ENCODE measurements at regions not wholly inside any gene's neighbourhood (a gene's known extent, or its start where the extent isn't known, plus 50 kb on each side); places are given as distances from the start of the nearest gene placed in this dataset.
"Not testable (repeated sequence)": the region's sequence is repeated elsewhere in the genome, so short reads cannot be mapped to it uniquely, and the experiment has no call there.

DNA sequence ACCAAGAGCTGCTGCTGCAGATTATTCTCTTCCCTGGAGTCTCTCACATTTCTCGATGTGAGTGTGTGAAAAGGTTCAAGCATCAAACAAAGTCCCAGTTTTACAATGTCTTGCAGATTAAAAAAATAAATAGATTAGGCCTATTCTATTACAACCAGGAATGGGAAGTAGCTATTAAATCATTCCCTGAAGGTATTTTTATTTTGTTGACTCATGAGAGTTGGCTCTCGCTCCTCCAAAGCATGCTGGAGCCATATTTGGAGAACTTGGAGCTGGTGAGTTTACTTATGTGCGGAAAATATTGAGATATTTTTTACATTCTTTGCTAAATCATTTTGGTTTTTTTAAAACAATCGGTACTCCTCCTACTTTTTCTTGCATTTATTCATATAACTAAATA, 572.3 kb downstream of the ETNK1 start:
- no peak for DNase-seq

DNA sequence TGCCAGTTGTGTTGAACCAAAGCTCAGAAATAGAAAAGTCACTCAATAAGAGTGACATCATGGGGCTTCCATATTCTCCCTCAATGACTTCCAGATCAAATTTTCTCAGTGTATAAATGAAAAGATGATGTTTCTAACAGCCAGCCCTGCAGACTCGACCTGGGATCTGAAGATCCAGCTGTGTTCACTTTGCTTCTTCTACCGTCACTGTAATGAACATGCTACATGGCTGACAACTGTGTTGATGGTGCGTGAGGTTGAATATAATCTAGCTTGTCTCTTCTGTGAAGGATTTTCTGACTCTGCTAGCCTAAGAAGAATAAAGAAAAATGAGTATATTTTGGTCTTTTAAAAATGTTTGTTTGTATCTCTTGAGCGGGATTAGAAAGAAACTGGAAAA, 577.8 kb downstream of the ETNK1 start:
- no peak for DNase-seq

DNA sequence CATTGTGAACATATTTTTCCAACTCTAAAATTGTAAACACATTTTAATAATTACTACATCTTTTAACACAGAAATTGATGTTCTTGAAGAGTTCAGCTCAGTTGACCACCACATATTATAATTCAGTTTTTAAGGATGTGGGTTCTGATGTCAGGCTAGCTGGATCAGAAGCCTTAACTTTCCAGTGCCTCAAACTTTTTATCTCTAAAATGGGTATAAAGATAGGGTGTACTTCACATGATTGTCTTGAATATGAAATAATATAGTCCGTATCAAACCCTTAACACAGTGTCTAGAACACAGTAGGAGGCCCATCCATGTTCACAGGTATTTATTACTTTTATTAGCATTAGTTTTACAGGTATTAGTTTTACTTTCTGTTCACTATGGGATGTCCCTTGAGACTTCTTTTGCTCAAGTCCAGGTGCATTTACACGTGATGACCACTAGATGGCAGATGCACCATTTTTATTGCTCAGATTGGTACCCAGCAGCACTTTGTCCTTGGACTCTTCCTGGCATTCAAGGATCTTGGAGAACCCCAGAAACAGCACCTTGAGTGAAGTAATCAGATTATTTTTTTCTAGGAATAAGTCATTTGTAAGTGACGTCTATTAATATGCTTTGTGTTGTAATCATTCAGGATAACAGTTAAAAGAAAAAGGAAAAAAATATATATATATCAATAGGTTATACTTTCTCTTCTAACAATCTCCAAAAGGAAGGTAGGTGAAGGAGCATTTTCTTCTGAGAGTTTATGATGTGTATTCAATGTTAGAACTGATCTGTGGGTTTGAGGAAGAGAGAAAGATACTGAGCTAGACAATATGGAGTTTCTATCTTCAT, 580.2 kb downstream of the ETNK1 start:
- DNase-seq, result peak; percentile 21

DNA sequence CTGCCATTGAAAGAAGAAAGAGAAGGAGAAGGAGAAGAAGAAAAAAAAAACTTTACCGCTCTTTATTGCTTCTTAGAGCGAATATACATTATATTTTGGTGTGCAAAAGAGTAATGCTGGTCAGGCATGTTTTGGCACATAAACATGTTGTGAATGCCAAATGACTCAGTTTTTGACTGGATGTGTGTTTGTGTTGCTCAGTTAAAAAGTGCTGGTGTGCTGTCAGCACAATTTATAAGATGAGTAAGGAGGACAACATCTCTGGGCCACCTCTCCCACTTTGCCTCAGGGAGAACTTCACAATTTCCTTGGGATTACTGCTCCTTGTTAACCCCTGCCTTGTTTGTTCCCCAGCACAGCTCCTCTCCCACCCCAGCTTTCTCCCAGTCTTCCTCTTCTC, 584.8 kb downstream of the ETNK1 start:
- no peak for DNase-seq

DNA sequence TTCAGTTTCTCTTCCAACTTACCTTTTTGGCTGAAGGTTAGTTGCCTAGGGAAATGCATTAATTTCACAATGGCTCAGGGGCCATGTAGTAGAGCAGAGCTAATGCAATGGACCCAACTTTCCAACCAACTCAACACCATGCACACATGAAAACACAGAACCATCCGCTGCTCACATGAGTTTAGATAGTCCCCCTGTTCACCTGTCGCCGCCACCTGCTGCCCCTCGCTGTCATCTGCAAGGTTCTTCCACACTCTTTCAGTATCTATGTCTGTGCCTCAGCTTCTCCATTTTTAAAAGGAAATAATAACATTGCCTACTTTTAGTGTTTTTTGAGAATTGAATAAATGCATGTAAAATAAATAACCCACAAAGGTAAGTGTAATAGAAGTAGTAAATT, 585.6 kb downstream of the ETNK1 start:
- DNase-seq, result no peak

DNA sequence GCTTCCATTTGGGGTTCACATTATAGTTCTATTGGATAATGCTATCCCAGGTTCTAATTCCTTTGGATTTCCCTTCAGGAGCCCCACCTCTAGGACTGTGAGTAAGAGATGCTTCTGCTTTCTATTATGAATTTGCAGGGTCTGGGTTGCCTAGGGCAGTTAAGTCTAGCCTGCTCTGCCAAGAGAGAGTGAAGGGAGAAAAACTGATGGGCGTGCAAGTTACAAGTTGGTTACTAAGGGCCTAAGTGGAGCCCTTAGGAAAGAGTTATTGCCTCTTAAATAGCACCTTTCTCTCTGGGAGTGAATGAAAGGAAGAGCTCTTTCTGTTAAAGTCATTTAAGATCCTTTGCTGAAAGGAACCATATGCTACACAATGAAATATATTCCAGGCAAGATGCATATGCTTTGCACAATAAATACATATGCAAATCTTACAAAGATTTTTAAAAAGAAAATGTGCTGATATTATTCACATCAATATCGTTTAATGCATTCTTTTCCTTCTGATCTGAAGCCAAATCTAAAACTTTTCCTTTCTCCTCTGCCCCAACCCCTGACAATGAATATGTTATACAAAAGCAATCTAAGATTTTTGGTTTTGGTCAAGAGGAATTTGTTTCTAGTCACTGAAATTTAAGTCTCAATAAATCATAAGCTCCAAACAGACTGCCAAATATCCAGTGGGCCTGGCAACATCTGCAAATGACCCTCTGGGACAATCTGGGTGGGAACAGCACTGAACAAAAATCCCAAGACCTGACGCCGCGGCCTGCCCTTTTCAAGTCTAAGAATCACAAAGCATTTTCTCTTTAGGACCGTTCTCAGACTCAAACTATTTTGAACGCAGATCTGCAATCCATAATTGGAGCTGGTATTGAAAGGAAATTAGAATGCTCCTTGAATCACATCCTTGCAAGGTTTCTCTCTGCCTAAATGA, 586.7 kb downstream of the ETNK1 start:
- no peak for DNase-seq

DNA sequence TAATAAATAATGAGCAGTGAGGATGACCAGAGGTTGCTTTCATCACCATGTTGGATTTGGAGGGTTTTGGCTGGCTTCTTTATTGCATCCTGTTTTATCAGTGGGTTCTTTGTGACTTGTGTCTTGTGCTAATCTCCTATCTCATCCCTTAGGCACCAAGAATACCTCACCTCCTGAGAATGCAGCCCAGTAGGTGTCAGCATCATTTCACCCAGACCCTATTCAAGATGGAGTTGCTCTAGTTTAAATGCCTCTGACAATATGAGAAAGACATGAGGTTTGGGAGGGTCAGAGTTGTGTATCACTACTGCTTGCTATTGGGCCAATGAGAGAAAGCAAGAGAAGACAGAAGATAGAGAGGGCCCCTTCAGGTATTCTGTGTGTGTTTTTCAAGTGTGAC, 592.2 kb downstream of the ETNK1 start:
- DNase-seq, result no peak

DNA sequence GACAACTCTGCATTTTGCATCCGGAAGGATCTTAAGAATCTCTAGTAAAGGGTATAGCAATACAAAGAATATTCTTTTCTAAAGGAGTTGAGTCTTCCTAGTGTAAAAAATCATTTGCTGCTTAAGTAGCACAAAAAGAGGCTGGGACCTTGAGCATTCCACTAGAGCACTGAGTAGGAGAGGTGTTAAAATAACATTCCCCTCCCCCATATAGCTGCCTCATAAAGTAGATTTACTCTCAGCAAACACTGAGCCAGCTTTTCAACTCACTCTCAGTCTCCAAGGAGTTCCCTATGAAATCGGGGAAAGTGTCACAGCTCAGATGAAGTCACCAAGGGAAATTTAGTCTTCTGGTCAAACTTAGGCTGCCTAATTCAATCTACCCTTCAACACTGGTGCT, 592.7 kb downstream of the ETNK1 start:
- DNase-seq, result no peak

DNA sequence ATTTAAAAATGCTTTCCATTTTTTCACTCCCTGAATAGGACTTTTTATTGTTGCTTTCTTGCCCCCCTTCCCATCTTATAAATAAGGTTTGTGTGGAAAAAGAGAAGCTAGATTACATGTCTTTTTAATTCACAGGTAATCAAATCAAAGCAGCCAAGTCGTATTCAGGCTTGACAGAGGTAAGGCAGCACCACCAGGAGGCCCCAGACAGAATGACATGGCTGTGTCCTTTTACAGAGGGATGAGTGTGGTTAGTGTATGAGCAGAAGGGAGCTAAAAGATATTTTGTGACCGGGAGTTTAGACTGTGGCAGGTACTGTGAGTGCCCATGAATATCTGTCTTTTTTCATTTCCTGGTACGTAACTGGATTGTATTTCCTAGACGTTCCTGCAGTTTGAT, 596.1 kb downstream of the ETNK1 start:
- DNase-seq, result no peak

DNA sequence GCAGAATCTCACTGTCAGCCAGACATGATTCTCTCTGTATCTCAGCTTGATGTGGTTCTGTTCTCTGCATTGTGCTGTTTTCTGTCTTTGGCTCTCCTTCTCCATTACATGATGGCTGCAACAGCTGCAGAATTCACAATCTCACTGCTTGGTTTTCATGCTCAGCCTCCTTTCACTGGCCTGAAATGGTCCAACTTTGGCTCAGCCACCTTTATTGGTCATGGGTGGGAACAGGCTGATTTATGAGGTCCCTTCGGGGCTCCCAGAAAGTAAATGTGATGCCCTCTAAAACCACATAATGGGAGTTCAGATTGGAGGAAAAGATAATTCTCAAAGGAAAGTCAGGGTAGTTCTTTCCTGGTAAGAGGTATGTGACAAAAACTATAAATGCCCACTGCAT, 597.0 kb downstream of the ETNK1 start:
- DNase-seq, result no peak

DNA sequence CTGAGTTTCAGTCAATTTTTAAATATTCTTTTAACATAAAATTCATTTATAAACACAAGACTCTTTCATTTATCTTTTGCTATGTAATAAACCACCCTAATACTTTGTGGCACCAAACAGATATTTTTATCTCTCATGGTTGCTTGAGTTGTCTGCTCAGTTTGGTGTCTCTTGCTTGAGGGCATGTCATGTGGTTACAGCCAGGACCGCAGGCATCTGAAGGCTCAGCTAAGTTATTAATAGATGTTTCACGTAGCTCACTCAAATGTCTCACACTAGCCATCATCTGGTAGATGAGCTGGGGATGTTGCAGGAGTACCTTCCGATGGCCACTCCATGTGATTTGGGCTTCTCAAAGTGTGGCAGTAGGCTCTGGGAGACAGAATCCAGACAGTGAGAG, 597.8 kb downstream of the ETNK1 start:
- DNase-seq, result no peak

DNA sequence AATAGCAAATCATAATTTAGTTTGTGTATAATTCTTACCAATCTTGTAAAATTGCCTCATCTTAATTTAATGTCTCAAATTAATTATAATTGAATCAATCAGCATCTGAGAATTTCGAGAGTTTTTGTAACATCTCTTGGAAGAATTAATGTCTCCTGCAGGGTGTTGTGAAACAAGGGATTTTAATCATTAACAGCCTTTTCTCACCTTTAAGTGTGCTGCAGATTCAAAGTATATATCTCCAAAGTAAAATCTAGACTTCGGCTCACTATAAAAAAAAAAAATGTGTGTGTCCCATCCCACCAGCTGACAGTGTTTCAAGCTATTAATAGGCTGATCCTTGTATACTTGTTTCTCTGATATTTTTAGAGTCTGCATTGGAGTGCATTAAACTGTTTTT, 603.1 kb downstream of the ETNK1 start:
- no peak for DNase-seq

DNA sequence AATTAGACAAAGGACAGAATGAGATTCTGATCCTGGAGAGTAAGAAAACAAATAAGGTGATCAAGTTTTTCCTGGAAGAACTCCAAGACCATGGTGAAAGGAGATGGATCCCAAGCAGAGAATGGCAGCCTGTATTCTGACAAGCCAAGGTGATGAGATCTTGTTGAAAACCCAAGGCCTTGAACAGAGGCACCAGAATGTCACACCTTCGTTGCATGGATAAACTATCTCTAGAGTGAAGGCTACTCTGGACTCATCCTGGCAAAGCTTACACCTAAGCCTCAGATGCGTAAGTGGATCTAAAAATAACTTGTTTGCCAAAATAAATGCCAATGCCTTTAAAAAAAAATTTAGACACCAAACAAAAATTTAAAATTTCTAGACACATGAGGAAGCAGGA, 605.9 kb downstream of the ETNK1 start:
- DNase-seq, result no peak

DNA sequence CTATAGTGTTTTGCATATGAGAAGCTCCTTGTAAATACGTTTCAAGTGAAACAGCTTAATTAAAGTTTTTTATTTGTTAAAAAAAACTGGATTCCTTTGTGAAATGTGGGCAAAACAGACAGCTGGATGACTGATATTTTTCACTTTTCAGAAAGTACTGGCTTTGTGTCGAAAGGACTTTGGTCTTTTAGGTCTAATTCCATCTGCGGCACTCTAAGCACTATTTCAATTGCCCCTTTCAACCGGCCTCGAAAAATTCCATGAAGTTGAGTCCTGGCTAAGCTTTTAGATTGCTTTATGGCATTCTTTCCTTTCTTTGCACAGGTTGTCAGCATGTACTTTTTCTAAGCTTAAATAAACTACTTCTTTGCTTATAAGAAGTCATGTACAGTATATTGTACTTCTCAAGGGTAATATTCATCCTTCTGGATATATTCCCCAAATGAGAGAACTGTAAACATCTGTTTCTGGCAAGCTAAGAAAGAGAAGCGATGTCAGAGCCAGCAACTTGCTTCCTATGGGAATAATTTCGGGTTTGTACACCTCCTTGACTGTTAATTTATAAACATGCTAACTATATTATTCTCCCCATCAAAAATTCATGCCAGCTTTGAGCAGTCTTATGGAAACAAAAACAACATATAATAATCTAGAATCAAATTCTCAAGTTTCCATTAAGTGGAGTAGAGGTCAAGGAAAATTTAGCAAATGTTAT, 611.3 kb downstream of the ETNK1 start:
- DNase-seq, result no peak

DNA sequence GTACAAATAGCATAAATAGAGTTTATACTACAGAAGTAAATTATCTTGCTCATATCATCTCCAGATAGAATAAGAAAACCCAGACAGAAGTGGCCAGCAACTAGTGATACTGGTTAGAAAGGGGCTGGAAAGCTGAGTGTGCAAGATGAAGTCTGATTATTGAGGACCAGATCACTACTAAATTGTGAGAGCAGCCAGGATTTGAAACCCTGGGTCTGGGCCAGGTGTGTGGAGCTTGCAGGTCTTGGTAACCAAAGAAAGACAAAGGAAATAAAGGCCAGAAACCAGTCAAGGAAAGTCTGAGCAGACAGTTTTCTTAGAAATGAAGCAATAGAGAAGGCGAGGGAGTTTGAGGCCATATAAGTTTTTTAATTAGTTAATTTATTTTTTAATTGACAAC, 611.8 kb downstream of the ETNK1 start:
- DNase-seq, result no peak

DNA sequence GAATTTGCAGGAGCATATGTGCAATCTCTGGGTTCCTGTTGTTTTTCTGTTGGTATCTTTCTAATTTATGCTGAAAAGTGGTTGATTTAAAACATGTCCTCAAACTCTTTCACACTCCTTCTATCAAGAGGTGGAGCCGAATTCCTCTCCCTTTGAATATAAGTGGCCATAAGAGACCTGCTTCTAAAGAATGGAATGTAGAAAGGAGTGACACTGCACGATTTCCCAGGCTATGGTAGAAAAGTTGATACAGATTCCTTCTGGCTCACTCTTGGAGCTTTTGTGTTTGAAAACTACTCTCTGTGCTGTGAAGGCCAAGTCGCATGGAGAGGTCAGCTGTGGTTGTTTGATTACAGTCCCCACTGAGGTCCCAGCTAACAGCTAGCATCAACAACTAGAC, 613.2 kb downstream of the ETNK1 start:
- no peak for DNase-seq

DNA sequence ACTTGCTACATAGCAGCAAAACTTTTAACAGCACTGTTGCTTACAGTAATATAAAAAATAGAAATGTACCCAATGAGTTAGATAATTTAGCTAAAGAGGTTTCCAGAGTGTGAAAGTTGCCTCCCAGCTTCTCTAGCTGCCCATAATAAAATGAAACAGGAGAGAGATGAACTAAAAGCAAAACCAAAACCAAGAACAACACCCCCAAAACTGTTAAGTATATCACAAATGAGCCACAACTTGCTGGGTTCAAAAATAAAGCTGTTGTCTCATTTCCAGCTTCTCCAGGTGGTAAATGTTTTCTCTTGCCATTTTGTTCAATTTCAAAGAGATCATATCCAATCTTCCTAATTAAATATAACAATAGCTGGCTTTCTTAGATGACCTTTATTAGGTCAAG, 614.0 kb downstream of the ETNK1 start:
- no peak for DNase-seq

DNA sequence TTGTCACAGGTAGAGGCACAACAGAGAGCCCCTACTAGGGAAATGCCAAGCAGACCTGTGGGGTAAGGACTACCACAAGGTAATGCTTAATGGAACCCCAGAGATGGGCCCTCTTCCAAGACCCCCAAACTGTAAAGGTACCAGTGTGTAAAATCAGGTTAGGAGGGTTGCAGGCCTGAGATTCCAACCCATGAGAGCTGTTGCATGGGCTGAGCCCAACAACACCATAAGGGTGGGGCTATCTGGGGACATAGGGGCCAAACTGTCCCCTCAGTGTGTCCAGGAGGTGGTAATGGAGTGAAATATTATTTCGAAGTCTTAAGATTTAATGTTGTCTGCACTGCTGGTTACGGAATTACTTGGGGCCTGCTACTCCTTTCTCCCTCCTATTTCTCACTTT, 620.2 kb downstream of the ETNK1 start:
- DNase-seq, result no peak

DNA sequence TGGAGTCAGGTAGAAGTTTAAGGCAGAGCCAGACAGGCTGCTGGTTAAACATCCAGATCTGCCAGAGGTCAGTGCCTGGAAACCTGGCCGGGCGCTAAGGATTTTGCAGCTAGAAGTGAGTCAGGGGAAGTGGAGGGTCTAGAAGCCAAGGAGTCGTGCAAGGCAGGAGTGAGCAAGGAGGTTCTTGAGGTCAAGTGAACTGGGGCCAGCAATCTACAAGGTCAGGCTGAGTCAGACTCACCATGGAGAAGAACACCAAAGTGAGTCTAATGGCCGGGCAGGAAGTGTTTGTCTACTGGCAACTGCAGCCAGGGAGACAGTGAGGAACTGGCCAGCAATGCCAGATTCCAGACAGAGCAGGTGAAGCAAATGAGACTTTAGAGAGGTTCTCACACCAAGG, 628.2 kb downstream of the ETNK1 start:
- no peak for DNase-seq

DNA sequence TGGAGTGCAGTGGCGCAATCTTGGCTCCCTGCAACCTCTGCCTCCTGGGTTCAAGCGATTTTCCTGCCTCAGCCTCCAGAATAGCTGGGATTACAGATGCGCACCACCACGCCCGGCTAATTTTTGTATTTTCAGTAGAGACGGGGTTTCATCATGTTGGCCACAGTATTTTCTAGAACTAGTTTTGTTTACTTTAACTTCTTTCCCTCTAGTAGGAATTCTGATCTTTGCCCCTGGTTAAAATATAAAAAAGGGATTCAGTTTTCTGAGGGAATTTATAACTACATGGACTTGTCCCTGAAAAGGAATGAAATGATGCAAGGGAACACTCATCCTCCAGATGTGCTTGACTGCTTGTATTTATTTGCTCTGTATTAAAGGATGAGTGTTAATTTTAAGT, 628.9 kb downstream of the ETNK1 start:
- DNase-seq, result not testable (repeated sequence)

DNA sequence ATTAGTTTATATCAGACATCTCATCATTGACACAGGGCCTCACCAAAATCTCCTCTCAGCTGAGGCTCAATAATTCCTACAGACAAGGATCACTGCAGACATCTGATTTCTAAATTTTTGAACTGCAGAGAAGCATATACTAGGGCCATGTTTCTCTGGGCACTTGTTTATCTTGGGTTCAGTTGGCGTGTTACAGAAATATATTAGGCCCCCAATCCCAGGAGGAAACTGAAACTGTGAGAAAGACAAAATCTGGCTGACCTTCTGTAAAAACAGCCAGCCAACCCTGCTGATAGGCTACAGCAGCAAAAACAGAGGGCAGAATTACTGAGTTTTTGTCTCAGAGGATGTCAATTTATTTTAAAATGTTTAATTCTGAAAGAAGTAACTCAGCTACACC, 634.6 kb downstream of the ETNK1 start:
- DNase-seq, result no peak

DNA sequence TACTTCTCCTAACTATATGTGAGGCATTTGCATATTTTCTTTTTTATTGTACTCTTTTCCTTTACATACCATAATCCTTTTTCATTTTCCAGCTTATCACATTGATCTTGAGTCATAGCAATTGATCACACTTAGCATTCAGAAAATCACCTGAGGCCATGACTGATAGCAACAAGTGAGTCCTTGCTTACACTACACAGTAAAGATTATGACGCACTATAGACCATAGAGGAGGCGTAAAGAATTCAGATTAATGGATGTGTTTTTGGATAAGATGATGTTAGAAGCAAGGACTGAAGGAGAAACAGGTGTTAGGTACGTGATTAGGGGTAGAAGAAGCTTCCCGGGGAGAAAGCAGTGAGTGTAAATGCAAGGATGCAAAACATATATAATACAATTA, 637.7 kb downstream of the ETNK1 start:
- DNase-seq, result no peak

DNA sequence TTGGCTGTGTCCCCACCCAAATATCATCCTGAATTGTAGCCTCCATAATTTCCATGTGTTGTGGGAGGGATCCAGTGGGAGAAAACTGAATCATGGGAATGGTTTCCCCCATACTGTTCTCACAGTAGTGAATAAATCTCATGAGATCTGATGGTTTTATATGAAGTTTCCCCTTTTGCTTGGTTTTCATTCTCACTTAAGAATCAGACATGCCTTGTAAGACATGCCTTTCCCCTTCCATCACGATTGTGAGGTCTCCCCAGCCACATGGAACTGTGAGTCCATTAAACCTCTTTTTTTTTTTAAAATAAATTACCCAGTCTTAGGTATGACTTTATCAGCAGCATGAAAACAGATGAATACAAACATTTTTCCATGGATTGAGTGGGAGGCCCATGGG, 652.9 kb downstream of the ETNK1 start:
- DNase-seq, result no peak

Measured in central memory CD4-positive, alpha-beta T cell (primary cell).